SK-N-SH (cell line): ENCODE measurements at regions not wholly inside any gene's neighbourhood (a gene's known extent, or its start where the extent isn't known, plus 50 kb on each side); places are given as distances from the start of the nearest gene placed in this dataset.

ENCODE experiments used
- CTCF ChIP-seq: fragments of 200-600 bp; sonication (generic); IDR thresholded peaks from 2 replicates; pipeline ENCODE4 v1.6.1; 2017; ENCODE audit warnings: antibody characterized with exemption, mild to moderate bottlenecking, moderate library complexity
- EZH2phosphoT487 ChIP-seq: fragments of 200-600 bp; sonication (generic); IDR thresholded peaks from 2 replicates; pipeline ENCODE4 v1.6.1; 2017; ENCODE audit warnings: low read depth, mixed run types, mild to moderate bottlenecking, antibody characterized with exemption, moderate library complexity, borderline replicate concordance
- IRF3 ChIP-seq: fragments of 150-350 bp; IDR thresholded peaks from 2 replicates; pipeline ENCODE4 v1.6.1; 2016; ENCODE audit warnings: mild to moderate bottlenecking, low read depth, low read length
- MEF2A ChIP-seq: IDR thresholded peaks from 2 replicates; pipeline ENCODE4 v1.4.0; 2012; ENCODE audit warnings: low read depth, borderline replicate concordance
- RAD21 ChIP-seq: IDR thresholded peaks from 2 replicates; pipeline ENCODE4 v1.6.1; 2012; ENCODE audit warnings: mild to moderate bottlenecking, low read length
- RFX5 ChIP-seq: IDR thresholded peaks from 2 replicates; pipeline ENCODE4 v1.6.1; 2012; ENCODE audit warnings: mild to moderate bottlenecking, improper control_type of control experiment, low read length
- USF2 ChIP-seq: fragments of 150-350 bp; IDR thresholded peaks from 2 replicates; pipeline ENCODE4 v1.6.1; 2017; ENCODE audit warnings: antibody characterized with exemption, low read length, low read depth, borderline replicate concordance

- TF ChIP-seq MEF2A: no peak
- no peak for TF ChIP-seq IRF3
- no peak for TF ChIP-seq CTCF
- TF ChIP-seq EZH2phosphoT487: no peak
- no peak for TF ChIP-seq RAD21
- no peak for TF ChIP-seq USF2
- no peak for TF ChIP-seq RFX5
Observed at GRCh38 chr17:77765292-77765691, 193.2 kb upstream of the TNRC6C start.
